K562 (cell line): ENCODE measurements at regions not wholly inside any gene's neighbourhood (a gene's known extent, or its start where the extent isn't known, plus 50 kb on each side); places are given as distances from the start of the nearest gene placed in this dataset.

ENCODE experiments used
- ATAC-seq: fragments of 200-7000 bp; cut with Tn5 transposase; 3 replicates; pipeline ENCODE4 v1.9.1; 2020; ENCODE audit warnings: moderate library complexity
- BruUV-seq: library from RNA; stranded (reverse); fragments of 400-500 nt; replicated peaks from 2 replicates; lab custom pipeline; 2021; lab: Mats Ljungman, UMichigan
- CTCF ChIA-PET: fragments of 300-600 bp; formaldehyde crosslinking; extraction: SDS; loops from one replicate; lab custom pipeline; 2021; ENCODE audit warnings: low intra/inter-chr PET ratio; lab: Yijun Ruan, JAX
- POLR2A ChIA-PET: fragments of 300-600, 350-650 bp; sonication (Branson Sonifier 250); formaldehyde crosslinking; extraction: SDS; loops from one replicate; lab custom pipeline; 2021; ENCODE audit warnings: antibody characterized with exemption, inconsistent platforms; lab: Yijun Ruan, JAX
- DNase-seq, 4 experiments: peaks; one replicate each; pipeline versions ENCODE4 v3.0.0 to v3.0.0-alpha.2; 2011 to 2018; ENCODE audit warnings: low spot score in 3 of 4, mixed read lengths in 3 of 4; ENCODE audit errors: extremely low read depth in 1 of 4
- FAIRE-seq: peaks from 2 replicates; lab custom pipeline; 2011; peaks lifted over from hg19 to GRCh38; lab: Jason Lieb, UNC
- H2AFZ ChIP-seq: 2 replicates; pipeline ENCODE4 v1.6.0; 2011; ENCODE audit warnings: low read depth, low read length, control low read depth, inconsistent platforms
- H3K27ac ChIP-seq: fragments of 200-600 bp; 3 replicates; pipeline ENCODE4 v1.8.0; 2011; ENCODE audit warnings: low read depth, mild to moderate bottlenecking, control low read depth, inconsistent platforms, low read length, moderate library complexity, mixed read lengths; ENCODE audit errors: extremely low read depth
- H3K27me3 ChIP-seq, 2 experiments: fragments of 300-600 bp in 1 of 2; 2 replicates in 1 of 2; 3 replicates in 1 of 2; pipeline versions ENCODE4 v1.6.0 to v1.8.0; 2011; ENCODE audit warnings: inconsistent platforms in 2 of 2, low read length in 2 of 2, mild to moderate bottlenecking in 1 of 2, mixed read lengths in 1 of 2, moderate library complexity in 1 of 2; ENCODE audit not compliant: control insufficient read depth in 2 of 2, insufficient read depth in 2 of 2
- H3K36me3 ChIP-seq: fragments of 300-600 bp; 3 replicates; pipeline ENCODE4 v1.8.0; 2011; ENCODE audit warnings: mild to moderate bottlenecking, low read length, inconsistent platforms; ENCODE audit not compliant: control insufficient read depth, insufficient read depth
- H3K4me1 ChIP-seq, 2 experiments: fragments of 200-600 bp in 1 of 2; replicated peaks in 1 of 2; 2 replicates in 1 of 2; 3 replicates in 1 of 2; pipeline versions ENCODE4 v1.5.1 to v1.8.0; 2011; ENCODE audit warnings: inconsistent platforms in 2 of 2, low read length in 2 of 2, mild to moderate bottlenecking in 1 of 2, mixed read lengths in 1 of 2, moderate library complexity in 1 of 2; ENCODE audit not compliant: control insufficient read depth in 2 of 2, insufficient read depth in 2 of 2
- H3K4me2 ChIP-seq: 2 replicates; pipeline ENCODE4 v1.6.1; 2011; ENCODE audit warnings: low read length, control low read depth, inconsistent platforms, mixed read lengths; ENCODE audit not compliant: insufficient read depth
- H3K4me3 ChIP-seq: fragments of 200-600 bp; sonication (generic), shearing (Covaris generic); 2 replicates; pipeline ENCODE4 v1.5.1; 2016; ENCODE audit warnings: control low read depth, inconsistent platforms
- H3K79me2 ChIP-seq: fragments of 200-600 bp; 3 replicates; pipeline ENCODE4 v1.8.0; 2011; ENCODE audit warnings: low read length, inconsistent platforms; ENCODE audit not compliant: control insufficient read depth, insufficient read depth
- H3K9ac ChIP-seq, 2 experiments: 2 replicates each; pipeline versions ENCODE4 v1.6.0 to v1.6.1; 2011; ENCODE audit warnings: low read depth in 2 of 2, low read length in 2 of 2, control low read depth in 1 of 2, inconsistent platforms in 1 of 2, mild to moderate bottlenecking in 1 of 2, mixed read lengths in 1 of 2; ENCODE audit not compliant: insufficient read depth in 1 of 2
- H3K9me1 ChIP-seq: one replicate; pipeline ENCODE4 v1.6.0; 2011; ENCODE audit warnings: inconsistent platforms, mild to moderate bottlenecking, low read length, moderate library complexity; ENCODE audit not compliant: control insufficient read depth, insufficient read depth
- H3K9me3 ChIP-seq: replicated peaks from 2 replicates; pipeline ENCODE4 v1.5.1; 2011; ENCODE audit warnings: low read depth, low read length, inconsistent platforms; ENCODE audit not compliant: control insufficient read depth, insufficient read depth
- H4K20me1 ChIP-seq: replicated peaks from 2 replicates; pipeline ENCODE4 v1.6.1; 2011; ENCODE audit warnings: low read length, inconsistent platforms, mixed read lengths; ENCODE audit not compliant: control insufficient read depth, insufficient read depth
- MECOM ChIP-seq: fragments of 250-450 bp; sonication (Bioruptor Pico); IDR thresholded peaks from 2 replicates; pipeline ENCODE4 v1.8.0; 2022; ENCODE audit warnings: inconsistent platforms
- MTA3 ChIP-seq: fragments of 450-650 bp; formaldehyde crosslinking; IDR thresholded peaks from 2 replicates; pipeline ENCODE4 v1.6.1; 2017; ENCODE audit warnings: mild to moderate bottlenecking, borderline replicate concordance
- MTF1 ChIP-seq: fragments of 250-450 bp; sonication (Bioruptor Pico); IDR thresholded peaks from 2 replicates; pipeline ENCODE4 v1.9.0; 2021; ENCODE audit warnings: moderate library complexity, mild to moderate bottlenecking, inconsistent platforms, borderline replicate concordance
- RBM15 ChIP-seq: fragments of 200-400 bp; formaldehyde crosslinking; IDR thresholded peaks from 2 replicates; pipeline ENCODE4 v1.6.1; 2018; ENCODE audit warnings: mild to moderate bottlenecking, low read length, moderate library complexity; ENCODE audit not compliant: insufficient read depth
- ZBTB7A ChIP-seq: IDR thresholded peaks from 2 replicates; pipeline ENCODE4 v1.6.1; 2011; ENCODE audit warnings: low read depth, mild to moderate bottlenecking, low read length, moderate library complexity, borderline replicate concordance; ENCODE audit not compliant: control insufficient read depth
- WGBS: fragments of 100-300 bp; shearing (Covaris generic); methylation state at CpG from one replicate; pipeline ENCODE4 v1.1.6; 2016; ENCODE audit warnings: low coverage, mixed read lengths; ENCODE audit not compliant: insufficient coverage; ENCODE audit errors: missing lambda C conversion rate; 5-methylcytosine and 5-hydroxymethylcytosine counted together
- in situ Hi-C: fragments of 300-500 bp; cut with MboI; formaldehyde crosslinking; loops from 4 replicates; pipeline ENCODE4 v1.15.0; 2018; ENCODE audit warnings: inconsistent platforms, mixed read lengths
- intact Hi-C: fragments of 100-400 bp; cut with micrococcal nuclease; formaldehyde crosslinking; loops from 2 replicates; pipeline ENCODE4 v1.14.2; 2022

GRCh38 chr13:31875134-31875533, 135.8 kb downstream of the RXFP2 start:
- in situ Hi-C loops (no loop called here), intact Hi-C loops (no loop called here)
- TF ChIP-seq MTF1: no peak

GRCh38 chr13:31878052-31878451, 138.7 kb downstream of the RXFP2 start:
- H3K79me2 ChIP-seq: no peaks in the 10 kb centered on the region
- WGBS: no CpG with 5 or more reads among the region's 1 CpG
- no peaks in the 10 kb centered on the region for H3K27me3 ChIP-seq
- H3K4me3 ChIP-seq: no peak overlapping the region
- no peak overlapping the region for H2AFZ ChIP-seq
- no peak for FAIRE-seq
- POLR2A ChIA-PET: no interaction called here
- no peak for TF ChIP-seq MTA3
- TF ChIP-seq MECOM (CRISPR knock-in tag): no peak
- TF ChIP-seq ZBTB7A: no peak
- TF ChIP-seq RBM15: no peak
- no peak for DNase-seq
- CTCF ChIA-PET: no interaction called here
- no TSS peak for BruUV-seq
- no peak overlapping the region for H3K9ac ChIP-seq
- H3K9me1 ChIP-seq: no peaks in the 10 kb centered on the region
- no peak overlapping the region for H3K27ac ChIP-seq
- in situ Hi-C loops: no loop called here
- H3K4me2 ChIP-seq: no peak overlapping the region
- H3K9me3 ChIP-seq: no peaks in the 10 kb centered on the region
- ATAC-seq: no peak
- H3K36me3 ChIP-seq: no peaks in the 10 kb centered on the region
- no peaks in the 10 kb centered on the region for H4K20me1 ChIP-seq
- intact Hi-C loops: no loop called here
- no peaks in the 10 kb centered on the region for H3K4me1 ChIP-seq

More at GRCh38 chr13:31875134-31875533, 135.8 kb downstream of the RXFP2 start:
- Histone ChIP-seq H3K4me3 (no peak overlapping the region), H2AFZ (no peak overlapping the region), H3K36me3 (no peaks in the 10 kb centered on the region), H3K4me1 (no peaks in the 10 kb centered on the region), H3K9ac (no peak overlapping the region), H4K20me1 (no peaks in the 10 kb centered on the region), H3K9me3 (no peaks in the 10 kb centered on the region), H3K4me2 (no peak overlapping the region), H3K79me2 (no peaks in the 10 kb centered on the region), H3K27me3 (no peaks in the 10 kb centered on the region), H3K27ac (no peak overlapping the region), H3K9me1 (no peaks in the 10 kb centered on the region)
- ATAC-seq (no peak), FAIRE-seq (no peak), DNase-seq (no peak)
- no TSS peak for BruUV-seq
- CTCF ChIA-PET: no interaction called here
- POLR2A ChIA-PET: no interaction called here
- WGBS: 0% methylated on average over 3 of the region's 3 CpGs
